ENCODE measurements at regions not wholly inside any gene's neighbourhood (a gene's known extent, or its start where the extent isn't known, plus 50 kb on each side); places are given as distances from the start of the nearest gene placed in this dataset.

GRCh38 chr13:28581451-28581850, 77.5 kb upstream of the POMP start:
- no peak overlapping the region for H2BK12ac ChIP-seq (ENCODE audit: low read depth, low read length)
- no peak overlapping the region for H3K4ac ChIP-seq (replicated peaks; ENCODE audit: insufficient read length, low read depth, low read length)
- no peak overlapping the region for H2BK15ac ChIP-seq (ENCODE audit: low read length)
- H4K20me1 ChIP-seq (replicated peaks in 1 of 2; ENCODE audit: control insufficient read depth in 1 of 2, insufficient read depth in 2 of 2, low read length in 2 of 2), result no peaks in the 10 kb centered on the region
- no peak overlapping the region for H2BK120ac ChIP-seq (replicated peaks; ENCODE audit: low read depth, low read length)
- DNase-seq (ENCODE audit: low read depth in 1 of 2, low spot score in 2 of 2), result no peak
- H4K5ac ChIP-seq (ENCODE audit: insufficient read length, low read depth, low read length), result no peak overlapping the region
- no peak overlapping the region for H3K56ac ChIP-seq (replicated peaks; ENCODE audit: insufficient read length, low read depth, low read length)
- no peaks in the 10 kb centered on the region for H3K79me2 ChIP-seq (ENCODE audit: control insufficient read depth in 1 of 2, insufficient read depth in 2 of 2, low read length in 2 of 2)
- no peak overlapping the region for H2AFZ ChIP-seq (ENCODE audit: low read length)
- no peak overlapping the region for H3K18ac ChIP-seq (ENCODE audit: extremely low read depth, low read length)
- H3K23ac ChIP-seq (ENCODE audit: insufficient read length), result no peak overlapping the region
- no peak overlapping the region for H3K14ac ChIP-seq (ENCODE audit: insufficient read length)
- no peak overlapping the region for H2AK5ac ChIP-seq (ENCODE audit: low read depth, low read length)
- H4K91ac ChIP-seq (replicated peaks; ENCODE audit: insufficient read length, low read length), result no peak overlapping the region
- H3K79me1 ChIP-seq (ENCODE audit: low read depth, low read length), result no peaks in the 10 kb centered on the region
- H4K8ac ChIP-seq (ENCODE audit: extremely low read depth, insufficient read depth, low read length), result no peak overlapping the region
- no peak for FAIRE-seq
- ChIA-PET POLR2A (ENCODE audit: partially characterized antibody) (no interaction called here), CTCF (ENCODE audit: partially characterized antibody) (no interaction called here)
- no peak overlapping the region for H3K9ac ChIP-seq (replicated peaks in 1 of 4; ENCODE audit: extremely low read depth in 1 of 4, low read depth in 3 of 4, low read length in 3 of 4)
- H3K4me3 ChIP-seq (ENCODE audit: extremely low read depth in 1 of 4, insufficient read depth in 2 of 4, low read depth in 3 of 4, low read length in 4 of 4), result no peak overlapping the region
- 93% methylated on average over 2 of the region's 2 CpGs; no CpG with 5 or more reads in 1 of the 2 experiments for WGBS, 2 experiments (ENCODE audit: extremely low coverage in 1 of 2, insufficient coverage in 1 of 2, insufficient read length in 1 of 2, insufficient replicate concordance in 2 of 2, low coverage in 1 of 2, low lambda C conversion rate in 2 of 2, missing lambda C conversion rate in 1 of 2)
- no peak overlapping the region for H2BK5ac ChIP-seq (ENCODE audit: low read depth, low read length)
- H3K9me3 ChIP-seq (ENCODE audit: insufficient read depth in 2 of 2, low read depth in 1 of 2, low read length in 1 of 2), result no peaks in the 10 kb centered on the region
- no peak overlapping the region for H3K27ac ChIP-seq (ENCODE audit: low read depth, low read length)
- no peaks in the 10 kb centered on the region for H3K23me2 ChIP-seq (ENCODE audit: low read depth, low read length)
- H3K4me1 ChIP-seq (replicated peaks in 1 of 4; ENCODE audit: control insufficient read depth in 3 of 4, insufficient read depth in 4 of 4, low read length in 3 of 4), result peaks cover 0 to 6% (median 5%) of the 10 kb centered on the region in 4 experiments; a peak in 5 of 7 replicates
- no peak overlapping the region for H2BK20ac ChIP-seq (ENCODE audit: low read length)
- H3K36me3 ChIP-seq (ENCODE audit: control insufficient read depth in 2 of 4, insufficient read depth in 4 of 4, low read length in 3 of 4), result no peaks in the 10 kb centered on the region
- H3K4me2 ChIP-seq (ENCODE audit: insufficient read depth in 1 of 2, low read depth in 2 of 2, low read length in 2 of 2), result no peak overlapping the region
- no peaks in the 10 kb centered on the region; a peak in 2 of 7 replicates for H3K27me3 ChIP-seq (replicated peaks in 1 of 4; ENCODE audit: control insufficient read depth in 3 of 4, extremely low read depth in 1 of 4, insufficient read depth in 3 of 4, low read length in 3 of 4)
- TF ChIP-seq CTCF (IDR thresholded peaks at IDR 0.05; ENCODE audit: control extremely low read depth in 1 of 3, insufficient read depth in 1 of 3, low read depth in 1 of 3, low read length in 3 of 3) (no peak), USF2 (IDR thresholded peaks at IDR 0.05; ENCODE audit: low read length) (no peak), RAD21 (IDR thresholded peaks at IDR 0.05 in 1 of 2, conservative IDR thresholded peaks at IDR 0.05 in 1 of 2; ENCODE audit: low read depth in 2 of 2, low read length in 2 of 2) (no peak), CTBP2 (IDR thresholded peaks at IDR 0.05; ENCODE audit: borderline replicate concordance, insufficient read depth, insufficient read length, low read length) (no peak), SAP30 (IDR thresholded peaks at IDR 0.05; ENCODE audit: insufficient read depth, insufficient replicate concordance, low read length) (no peak), KDM5A (IDR thresholded peaks at IDR 0.05; ENCODE audit: low read length) (no peak), ATF3 (IDR thresholded peaks at IDR 0.05; ENCODE audit: insufficient read depth, low read depth, low read length) (no peak), TAF1 (IDR thresholded peaks at IDR 0.05; ENCODE audit: low read depth, low read length) (no peak), PHF8 (conservative IDR thresholded peaks at IDR 0.05; ENCODE audit: low read depth, low read length) (no peak)
